NCI-H345 treated with DMSO at 0.1 percent for 48 hours (cell line): ENCODE measurements at regions not wholly inside any gene's neighbourhood (a gene's known extent, or its start where the extent isn't known, plus 50 kb on each side); places are given as distances from the start of the nearest gene placed in this dataset.
"Not testable (repeated sequence)": the region's sequence is repeated elsewhere in the genome, so short reads cannot be mapped to it uniquely, and the experiment has no call there.

Experiments
- DNase-seq: peaks from one replicate; lab custom pipeline; 2025; ENCODE audit not compliant: unreplicated experiment; lab: John Stamatoyannopoulos, UW

DNA sequence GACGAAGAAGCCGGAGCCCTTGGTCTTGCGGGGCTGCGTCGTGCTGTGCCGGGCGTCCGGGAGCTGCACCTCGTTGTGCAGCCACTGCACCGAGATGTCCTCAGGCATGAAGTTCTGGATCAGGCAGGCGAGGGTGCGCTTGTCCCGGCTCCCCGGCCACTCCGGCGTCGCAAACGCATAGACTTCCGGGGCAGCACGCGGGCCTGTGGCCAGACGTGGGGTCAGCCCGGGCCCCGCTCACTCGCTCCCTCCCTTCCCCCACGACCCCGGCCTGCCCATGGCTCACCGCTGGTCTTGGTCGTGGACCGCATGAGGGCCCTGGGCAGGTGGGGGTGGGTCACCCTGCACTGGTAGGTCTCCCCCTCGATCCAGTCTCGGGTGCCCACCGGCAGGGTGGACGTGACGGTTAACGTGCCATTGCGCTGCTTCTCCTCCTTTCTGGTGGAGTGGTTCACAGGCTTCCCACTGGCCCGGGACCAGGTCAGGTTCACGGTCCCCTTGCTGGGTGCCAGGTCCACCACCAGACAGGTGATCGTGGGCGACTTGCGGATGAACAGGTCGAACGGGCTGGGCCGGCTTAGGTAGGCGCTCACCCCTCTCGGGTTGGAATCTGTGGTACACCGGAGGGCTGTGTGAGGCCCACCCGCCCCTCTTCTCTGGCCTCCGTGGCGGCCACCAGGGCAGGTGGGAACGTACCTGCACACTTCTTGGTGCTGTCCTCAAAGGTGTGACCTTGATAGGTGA lies 74.0 kb downstream of the TMEM121 start:
- not testable (repeated sequence) for DNase-seq

DNA sequence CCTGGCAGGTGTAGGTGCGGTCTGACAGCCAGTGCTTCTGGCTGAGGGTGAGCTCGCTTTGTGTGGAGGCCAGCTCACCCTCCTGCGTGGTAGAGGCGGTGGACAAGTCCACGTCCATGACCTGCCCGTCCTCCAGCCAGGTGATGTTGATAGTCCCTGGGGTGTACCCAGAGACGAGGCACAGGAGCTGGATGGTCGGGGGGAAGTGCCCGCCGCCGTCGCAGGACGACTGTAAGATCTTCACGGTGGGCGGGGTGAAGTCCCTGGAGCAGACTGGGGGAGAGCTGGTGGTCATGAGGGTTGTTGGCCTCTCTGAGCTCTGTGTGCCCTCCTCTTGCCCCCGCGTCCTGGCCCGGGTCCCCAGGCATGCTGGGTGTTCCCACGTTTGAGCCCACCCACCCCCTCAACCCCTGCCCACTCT lies 74.6 kb downstream of the TMEM121 start:
- DNase-seq: no peak

- DNase-seq: no peak
Measured at GRCh38 chr14:105601360-105602242, 75.2 kb downstream of the TMEM121 start.

GRCh38 chr14:105602243-105602750 lies 75.9 kb downstream of the TMEM121 start:
- no peak for DNase-seq

DNA sequence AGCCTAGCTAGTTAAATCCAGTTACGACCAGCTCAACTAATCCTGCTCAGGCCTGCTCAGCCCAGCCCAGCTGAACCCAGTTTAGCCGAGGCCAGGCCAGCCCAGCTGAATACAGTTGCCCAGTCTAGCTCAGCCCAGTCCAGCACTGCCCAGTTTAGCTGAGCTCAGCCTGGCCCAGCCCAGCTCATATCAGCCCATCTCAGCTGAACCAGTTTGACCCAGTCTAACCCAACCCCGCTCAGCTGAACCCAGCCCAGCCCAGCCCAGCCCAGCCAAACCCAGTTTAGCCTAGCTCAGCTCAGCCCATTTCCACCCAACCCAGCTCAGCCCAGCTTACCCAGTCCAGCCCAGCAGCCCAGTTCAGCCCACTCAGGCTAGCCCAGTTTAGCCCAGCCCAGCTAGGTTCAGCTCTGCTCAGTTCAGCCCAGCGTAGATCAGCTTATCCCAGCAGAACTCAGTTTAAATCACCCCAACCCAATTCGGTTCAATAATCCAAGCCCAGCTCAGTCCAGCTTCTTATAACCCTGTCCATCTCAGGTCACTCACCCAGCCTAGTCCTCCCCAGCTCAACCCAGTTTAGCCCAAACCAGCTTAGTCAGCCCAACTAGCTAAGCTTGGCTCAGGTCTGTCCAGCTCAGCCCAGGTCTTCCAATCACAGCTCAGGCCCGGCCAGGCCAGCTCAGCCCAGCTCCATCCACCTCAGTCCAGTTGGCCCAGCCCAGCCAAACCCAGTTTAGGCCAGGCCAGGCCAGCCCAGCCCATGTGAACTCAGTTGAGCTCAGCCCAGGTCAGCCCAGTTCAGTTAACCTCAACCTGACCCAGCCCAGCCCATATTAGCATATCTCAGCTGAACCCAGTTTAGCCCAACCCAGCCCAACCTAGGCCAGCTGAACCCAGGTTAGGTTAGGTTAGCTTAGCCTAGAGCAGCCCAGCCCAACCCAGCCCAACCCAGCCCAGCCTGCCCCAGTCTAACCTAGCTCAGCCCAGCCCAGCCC lies 76.7 kb downstream of the TMEM121 start:
- DNase-seq: no peak

- DNase-seq: not testable (repeated sequence)
Measured at GRCh38 chr14:105604531-105605463, 78.4 kb downstream of the TMEM121 start.

- no peak for DNase-seq
Measured at GRCh38 chr14:105605464-105606304, 79.3 kb downstream of the TMEM121 start.

- DNase-seq: not testable (repeated sequence)
Measured at GRCh38 chr14:105606305-105606975, 80.1 kb downstream of the TMEM121 start.

GRCh38 chr14:105607025-105607424 lies 80.6 kb downstream of the TMEM121 start:
- DNase-seq: not testable (repeated sequence)

GRCh38 chr14:105614987-105615386 lies 88.6 kb downstream of the TMEM121 start:
- DNase-seq: not testable (repeated sequence)

- not testable (repeated sequence) for DNase-seq
Measured at GRCh38 chr14:105615986-105616801, 89.8 kb downstream of the TMEM121 start.

DNA sequence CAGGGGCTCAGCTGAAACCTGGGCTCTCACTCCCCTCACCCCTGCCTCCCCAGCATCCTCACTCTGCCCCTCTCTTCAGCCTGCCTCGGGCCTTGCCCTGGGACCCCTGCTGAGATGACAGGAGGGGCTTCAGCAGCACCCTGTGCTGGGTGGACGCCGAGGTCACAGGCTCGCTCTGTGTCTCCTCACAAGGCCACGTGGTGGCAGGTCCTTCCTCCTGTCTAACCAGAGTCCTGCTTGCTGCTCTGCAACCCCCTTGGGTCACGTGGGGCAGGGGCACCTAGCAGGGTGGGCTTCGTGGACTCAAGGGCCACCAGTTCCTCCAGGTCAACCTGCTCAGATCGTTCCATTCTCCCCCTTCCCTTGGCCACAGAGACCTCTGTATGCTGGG lies 90.4 kb downstream of the TMEM121 start:
- no peak for DNase-seq

DNA sequence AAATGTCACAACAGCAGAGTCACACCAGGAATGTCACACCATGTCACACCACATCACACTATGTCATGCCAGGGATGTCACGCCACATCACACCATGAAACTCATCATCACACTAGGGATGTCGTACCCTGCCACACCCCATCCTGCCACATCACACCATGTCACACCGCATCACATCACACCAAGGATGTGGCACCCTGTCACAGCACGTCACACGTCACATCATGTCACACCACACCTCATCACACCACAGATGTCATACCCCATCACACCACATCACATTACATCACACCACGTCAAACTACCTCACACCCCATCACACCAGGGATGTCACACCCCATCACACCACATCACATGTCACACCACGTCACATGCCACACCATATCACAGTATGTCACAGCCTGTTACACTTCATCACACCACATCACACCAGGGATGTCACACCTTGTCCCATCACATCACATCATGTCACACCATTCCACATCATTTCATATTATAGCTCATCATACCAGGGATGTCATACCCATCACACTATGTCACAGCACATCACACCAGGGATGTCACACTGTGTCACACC lies 90.9 kb downstream of the TMEM121 start:
- no peak for DNase-seq

- not testable (repeated sequence) for DNase-seq
Measured at GRCh38 chr14:105617805-105618204, 91.4 kb downstream of the TMEM121 start.

DNA sequence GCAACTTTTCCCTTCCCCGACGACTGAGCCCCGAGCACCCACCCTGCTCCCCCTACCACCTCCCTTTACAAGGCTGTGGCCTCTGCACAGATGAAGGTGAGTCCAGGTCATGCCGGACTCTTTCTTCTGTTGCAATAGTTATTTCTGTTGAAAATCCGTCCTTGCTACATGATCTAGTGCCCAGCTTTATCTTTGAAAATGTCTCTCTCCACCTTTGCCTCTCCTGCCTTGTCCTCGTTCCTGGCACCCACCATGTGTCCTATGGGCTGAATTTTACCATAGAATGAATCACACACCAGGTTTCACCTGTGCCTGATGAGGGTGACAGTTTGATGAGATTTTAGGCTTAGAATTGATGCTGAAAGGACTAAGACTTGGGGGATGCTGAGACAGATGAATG lies 92.9 kb downstream of the TMEM121 start:
- DNase-seq: not testable (repeated sequence)

GRCh38 chr14:105620178-105620864 lies 93.9 kb downstream of the TMEM121 start:
- not testable (repeated sequence) for DNase-seq
